ENCODE measurements at regions not wholly inside any gene's neighbourhood (a gene's known extent, or its start where the extent isn't known, plus 50 kb on each side); places are given as distances from the start of the nearest gene placed in this dataset.

- Histone ChIP-seq H3K4me1 (no peaks in the 10 kb centered on the region), H3K36me3 (no peaks in the 10 kb centered on the region), H3K27me3 (no peaks in the 10 kb centered on the region), H3K27ac (no peak overlapping the region), H3K9me3 (no peaks in the 10 kb centered on the region), H3K4me3 (no peak overlapping the region)
- DNase-seq (ENCODE audit: low spot score): no peak
- no peak for TF ChIP-seq CTCF (IDR thresholded peaks at IDR 0.05)
Measured at GRCh38 chr16:86794216-86794864, 216.0 kb downstream of the FOXL1 start.

- H3K27me3 ChIP-seq: no peaks in the 10 kb centered on the region
- no peak for TF ChIP-seq CTCF (IDR thresholded peaks at IDR 0.05)
- no peaks in the 10 kb centered on the region for H3K4me1 ChIP-seq
- no peaks in the 10 kb centered on the region for H3K9me3 ChIP-seq
- H3K27ac ChIP-seq: no peak overlapping the region
- no peaks in the 10 kb centered on the region for H3K36me3 ChIP-seq
- no peak overlapping the region for H3K4me3 ChIP-seq
- no peak for DNase-seq (ENCODE audit: low spot score)
Measured at GRCh38 chr16:86797700-86798099, 219.4 kb downstream of the FOXL1 start.

- no peaks in the 10 kb centered on the region for H3K4me1 ChIP-seq
- H3K27ac ChIP-seq: no peak overlapping the region
- H3K27me3 ChIP-seq: no peaks in the 10 kb centered on the region
- no peak for TF ChIP-seq CTCF (IDR thresholded peaks at IDR 0.05)
- no peak for DNase-seq (ENCODE audit: low spot score)
- no peak overlapping the region for H3K4me3 ChIP-seq
- H3K9me3 ChIP-seq: no peaks in the 10 kb centered on the region
- no peaks in the 10 kb centered on the region for H3K36me3 ChIP-seq
Measured at GRCh38 chr16:86798247-86799041, 220.1 kb downstream of the FOXL1 start.

GRCh38 chr16:86799367-86799766, 221.0 kb downstream of the FOXL1 start:
- Histone ChIP-seq H3K4me1 (no peaks in the 10 kb centered on the region), H3K27ac (no peak overlapping the region), H3K36me3 (no peaks in the 10 kb centered on the region), H3K4me3 (no peak overlapping the region), H3K27me3 (no peaks in the 10 kb centered on the region), H3K9me3 (no peaks in the 10 kb centered on the region)
- no peak for DNase-seq (ENCODE audit: low spot score)
- TF ChIP-seq CTCF (IDR thresholded peaks at IDR 0.05): no peak

GRCh38 chr16:86800894-86801293, 222.5 kb downstream of the FOXL1 start:
- no peak for DNase-seq (ENCODE audit: low spot score)
- Histone ChIP-seq H3K27me3 (no peaks in the 10 kb centered on the region), H3K4me3 (no peak overlapping the region), H3K36me3 (no peaks in the 10 kb centered on the region), H3K4me1 (no peaks in the 10 kb centered on the region), H3K27ac (no peak overlapping the region), H3K9me3 (no peaks in the 10 kb centered on the region)
- TF ChIP-seq CTCF (IDR thresholded peaks at IDR 0.05): no peak
